HG03108 (cell line): ENCODE measurements at regions not wholly inside any gene's neighbourhood (a gene's known extent, or its start where the extent isn't known, plus 50 kb on each side); places are given as distances from the start of the nearest gene placed in this dataset.
"Not testable (repeated sequence)": the region's sequence is repeated elsewhere in the genome, so short reads cannot be mapped to it uniquely, and the experiment has no call there.

Experiments used
- ATAC-seq: cut with Tn5 transposase; IDR thresholded peaks from one replicate; pipeline ENCODE4 v1.9.1; 2021; ENCODE audit warnings: moderate library complexity; ENCODE audit not compliant: unreplicated experiment

GRCh38 chr4:122973465-122973864 lies 51.1 kb upstream of the NUDT6 start:
- ATAC-seq: no peak

- ATAC-seq: no peak
These were observed 53.7 kb upstream of the NUDT6 start for GRCh38 chr4:122976111-122976510.

- no peak for ATAC-seq
These were observed 54.7 kb upstream of the NUDT6 start for GRCh38 chr4:122977103-122977502.

GRCh38 chr4:122978109-122978508 lies 55.7 kb upstream of the NUDT6 start:
- ATAC-seq: no peak

GRCh38 chr4:122978789-122979188 lies 56.4 kb upstream of the NUDT6 start:
- no peak for ATAC-seq

- no peak for ATAC-seq
These were observed 58.5 kb upstream of the NUDT6 start for GRCh38 chr4:122980860-122981259.

- no peak for ATAC-seq
These were observed 66.3 kb upstream of the NUDT6 start for GRCh38 chr4:122988696-122989095.

- no peak for ATAC-seq
These were observed 68.5 kb upstream of the NUDT6 start for GRCh38 chr4:122990891-122991290.

GRCh38 chr4:122992057-122992456 lies 69.7 kb upstream of the NUDT6 start:
- no peak for ATAC-seq

- ATAC-seq: no peak
These were observed 70.2 kb upstream of the NUDT6 start for GRCh38 chr4:122992641-122993040.

GRCh38 chr4:122996350-122996749 lies 74.0 kb upstream of the NUDT6 start:
- ATAC-seq: no peak

GRCh38 chr4:122997463-122998101 lies 75.2 kb upstream of the NUDT6 start:
- ATAC-seq: no peak

- ATAC-seq: not testable (repeated sequence)
These were observed 81.7 kb upstream of the NUDT6 start for GRCh38 chr4:123004079-123004478.

GRCh38 chr4:123005126-123005525 lies 82.7 kb upstream of the NUDT6 start:
- ATAC-seq: not testable (repeated sequence)

- no peak for ATAC-seq
These were observed 85.3 kb upstream of the NUDT6 start for GRCh38 chr4:123007679-123008078.

- ATAC-seq: not testable (repeated sequence)
These were observed 90.0 kb upstream of the NUDT6 start for GRCh38 chr4:123012416-123012815.

GRCh38 chr4:123014038-123014437 lies 91.6 kb upstream of the NUDT6 start:
- ATAC-seq: no peak

GRCh38 chr4:123017078-123017477 lies 94.7 kb upstream of the NUDT6 start:
- ATAC-seq: no peak

GRCh38 chr4:123017636-123018395 lies 95.4 kb upstream of the NUDT6 start:
- ATAC-seq: no peak

- no peak for ATAC-seq
These were observed 96.0 kb upstream of the NUDT6 start for GRCh38 chr4:123018396-123018775.

GRCh38 chr4:123020285-123020684 lies 97.9 kb upstream of the NUDT6 start:
- no peak for ATAC-seq

GRCh38 chr4:123023647-123024046 lies 101.2 kb upstream of the NUDT6 start:
- ATAC-seq: no peak

GRCh38 chr4:123024710-123025109 lies 102.3 kb upstream of the NUDT6 start:
- ATAC-seq: no peak
